ENCODE measurements at regions not wholly inside any gene's neighbourhood (a gene's known extent, or its start where the extent isn't known, plus 50 kb on each side); places are given as distances from the start of the nearest gene placed in this dataset.

- Mint-ChIP-seq H3K27me3 (ENCODE audit: low read depth) (peaks cover 16% of the 10 kb centered on the region), H3K4me3 (no peak overlapping the region), H3K4me1 (no peaks in the 10 kb centered on the region), H3K27ac (no peak overlapping the region), H3K36me3 (ENCODE audit: low read depth) (no peaks in the 10 kb centered on the region), H3K9me3 (peaks cover 3% of the 10 kb centered on the region)
- TF ChIP-seq CTCF (IDR thresholded peaks at IDR 0.05; ENCODE audit: unreplicated experiment in 3 of 3): no peak
Measured at GRCh38 chr5:174599992-174600391, 124.4 kb upstream of the MSX2 start.

DNA sequence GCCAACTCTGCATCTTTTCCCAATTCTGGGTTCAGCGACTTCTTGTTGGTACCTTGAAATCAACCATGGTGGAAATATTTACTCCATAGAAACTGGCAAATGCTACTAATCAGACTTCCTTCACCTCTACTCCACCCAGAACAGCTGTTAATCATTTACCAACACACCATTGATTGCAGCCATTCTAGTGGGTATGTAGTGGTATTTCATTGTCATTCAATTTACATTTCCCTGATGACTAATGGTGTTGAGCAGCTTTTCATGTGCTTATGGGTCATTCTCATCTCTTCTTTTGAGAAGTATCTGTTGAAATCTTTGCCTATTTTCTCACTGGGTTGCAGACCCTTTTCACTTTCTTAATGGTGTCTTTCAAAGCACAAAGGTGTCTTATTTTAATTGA is 122.4 kb upstream of the MSX2 start:
- Mint-ChIP-seq H3K27me3 (ENCODE audit: low read depth) (peaks cover 16% of the 10 kb centered on the region), H3K4me1 (no peaks in the 10 kb centered on the region), H3K9me3 (peaks cover 3% of the 10 kb centered on the region), H3K27ac (no peak overlapping the region), H3K36me3 (ENCODE audit: low read depth) (no peaks in the 10 kb centered on the region), H3K4me3 (no peak overlapping the region)
- TF ChIP-seq CTCF (IDR thresholded peaks at IDR 0.05; ENCODE audit: unreplicated experiment in 3 of 3): no peak

GRCh38 chr5:174606153-174606552 is 118.2 kb upstream of the MSX2 start:
- Mint-ChIP-seq H3K4me1 (peaks cover 5% of the 10 kb centered on the region), H3K36me3 (ENCODE audit: low read depth) (no peaks in the 10 kb centered on the region), H3K9me3 (peaks cover 3% of the 10 kb centered on the region), H3K27me3 (ENCODE audit: low read depth) (no peaks in the 10 kb centered on the region), H3K27ac (no peak overlapping the region), H3K4me3 (no peak overlapping the region)
- no peak for TF ChIP-seq CTCF (IDR thresholded peaks at IDR 0.05; ENCODE audit: unreplicated experiment in 3 of 3)

- Mint-ChIP-seq H3K4me3 (no peak overlapping the region), H3K36me3 (ENCODE audit: low read depth) (no peaks in the 10 kb centered on the region), H3K27me3 (ENCODE audit: low read depth) (no peaks in the 10 kb centered on the region), H3K9me3 (peaks cover 3% of the 10 kb centered on the region), H3K27ac (no peak overlapping the region), H3K4me1 (peaks cover 5% of the 10 kb centered on the region)
- TF ChIP-seq CTCF (IDR thresholded peaks at IDR 0.05; ENCODE audit: unreplicated experiment in 3 of 3): no peak
Measured at GRCh38 chr5:174606646-174607045, 117.7 kb upstream of the MSX2 start.

DNA sequence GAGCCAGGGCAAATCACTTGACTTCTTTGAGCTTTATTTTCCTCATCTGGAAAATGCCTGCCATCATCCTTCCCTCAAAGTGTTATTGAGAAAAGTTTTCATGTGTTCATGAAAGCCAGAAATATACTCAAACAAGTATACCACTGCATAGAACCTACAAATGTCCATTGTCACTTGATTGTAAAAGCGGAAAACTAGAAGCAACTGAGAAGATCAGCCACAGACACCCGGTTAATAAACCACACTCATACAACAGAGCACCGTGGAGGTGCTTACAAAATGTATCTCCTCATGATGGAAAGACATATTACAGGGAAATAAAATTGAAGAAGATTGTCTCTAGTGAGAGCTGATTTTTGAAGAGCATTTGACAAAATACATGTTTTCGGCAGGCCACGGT is 117.2 kb upstream of the MSX2 start:
- no peak for TF ChIP-seq CTCF (IDR thresholded peaks at IDR 0.05; ENCODE audit: unreplicated experiment in 3 of 3)
- Mint-ChIP-seq H3K4me3 (no peak overlapping the region), H3K27ac (no peak overlapping the region), H3K36me3 (ENCODE audit: low read depth) (no peaks in the 10 kb centered on the region), H3K9me3 (peaks cover 3% of the 10 kb centered on the region), H3K27me3 (ENCODE audit: low read depth) (peaks cover 2% of the 10 kb centered on the region), H3K4me1 (peaks cover 5% of the 10 kb centered on the region)

DNA sequence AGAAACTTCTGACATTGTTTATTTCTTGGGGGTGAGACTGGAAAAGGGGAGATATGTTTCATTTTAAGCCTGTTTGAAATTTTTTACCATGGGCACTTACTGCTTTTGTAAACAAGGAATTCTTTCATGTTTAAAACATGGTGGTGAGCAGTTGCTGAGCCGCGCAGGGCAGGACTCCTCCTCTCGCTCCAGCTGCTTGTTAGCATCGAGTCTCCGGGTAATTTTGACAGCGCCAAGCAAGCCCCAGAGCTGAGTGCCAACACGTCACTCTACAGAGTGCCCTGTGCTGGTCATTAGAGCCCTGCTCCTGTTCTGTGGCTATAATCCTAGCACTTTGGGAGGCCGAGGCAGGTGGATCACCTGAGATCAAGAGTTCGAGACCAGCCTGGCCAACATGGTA is 116.5 kb upstream of the MSX2 start:
- Mint-ChIP-seq H3K4me1 (peaks cover 5% of the 10 kb centered on the region), H3K27ac (no peak overlapping the region), H3K36me3 (ENCODE audit: low read depth) (no peaks in the 10 kb centered on the region), H3K4me3 (no peak overlapping the region), H3K27me3 (ENCODE audit: low read depth) (peaks cover 9% of the 10 kb centered on the region), H3K9me3 (peaks cover 3% of the 10 kb centered on the region)
- no peak for TF ChIP-seq CTCF (IDR thresholded peaks at IDR 0.05; ENCODE audit: unreplicated experiment in 3 of 3)

Data from nephron (organoid).